ENCODE measurements at regions not wholly inside any gene's neighbourhood (a gene's known extent, or its start where the extent isn't known, plus 50 kb on each side); places are given as distances from the start of the nearest gene placed in this dataset.

DNA sequence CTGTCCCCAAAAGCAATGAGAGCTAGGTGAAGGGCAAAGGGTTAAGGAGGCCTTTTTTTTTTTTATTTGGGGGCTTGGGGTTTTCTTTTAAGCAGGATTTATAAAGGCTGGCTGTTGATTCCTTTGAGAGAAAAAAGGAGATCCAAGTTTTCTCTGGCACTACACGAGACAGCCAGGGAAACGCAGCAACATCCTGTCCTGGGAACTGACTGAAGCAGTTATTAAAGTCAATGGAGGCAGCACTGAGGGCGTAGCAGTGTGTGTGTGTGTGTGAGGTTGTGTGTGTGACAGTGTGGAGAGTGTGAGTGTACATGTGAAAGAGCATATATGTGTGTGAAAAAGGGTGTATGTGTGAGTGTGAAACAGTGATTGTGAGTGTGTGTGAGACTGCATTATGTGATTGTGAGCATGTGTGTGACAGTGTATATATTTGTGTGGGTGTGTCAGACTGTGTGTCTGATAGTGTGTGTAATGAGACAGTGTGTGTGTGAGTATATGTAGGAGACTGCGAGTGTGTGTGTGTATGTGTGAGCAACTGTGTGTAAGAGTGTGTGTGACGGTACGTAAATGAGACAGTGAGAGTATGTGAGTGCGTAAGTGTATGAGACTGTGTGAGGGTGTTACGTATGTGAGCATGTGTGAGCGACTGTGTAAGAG is 65.9 kb upstream of the TIAM1 start:
- no peak for DNase-seq (ENCODE audit: low spot score)

DNA sequence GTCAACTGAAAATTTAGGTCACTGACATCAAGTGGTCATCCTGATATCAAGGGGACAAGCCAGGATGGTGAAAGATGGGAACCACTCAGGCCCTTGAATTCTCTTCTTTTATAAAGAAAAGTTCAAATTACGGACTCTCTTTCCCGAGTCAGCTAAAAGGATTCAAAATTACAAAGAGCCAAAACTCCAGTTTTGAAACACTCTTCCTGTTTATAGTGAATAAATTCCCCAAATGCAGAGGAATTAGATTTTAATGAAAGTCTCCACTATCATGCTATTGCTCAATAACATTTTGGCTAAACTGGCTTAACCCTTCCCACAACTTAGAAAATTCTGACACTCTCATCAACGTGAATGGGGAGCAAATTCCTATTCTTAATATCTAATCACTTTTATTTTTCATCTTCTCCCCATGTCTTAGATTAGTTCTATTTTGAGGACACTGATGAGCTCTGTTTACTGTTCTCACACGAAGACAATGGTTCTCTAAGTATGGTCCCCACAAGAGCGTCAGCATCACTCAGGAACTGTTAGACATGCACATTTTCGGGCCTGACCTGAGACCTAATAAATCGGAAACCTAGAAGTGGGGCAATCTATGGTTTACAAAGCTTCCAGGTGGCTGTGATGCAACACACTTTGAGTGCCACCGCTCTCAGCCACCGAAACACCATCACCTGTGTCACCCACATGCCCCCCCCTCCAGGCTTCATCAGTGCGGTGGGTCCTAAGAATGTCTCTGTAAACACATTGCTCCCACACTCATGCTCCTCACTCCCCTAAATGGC is 64.4 kb upstream of the TIAM1 start:
- DNase-seq (ENCODE audit: low spot score), result no peak

DNA sequence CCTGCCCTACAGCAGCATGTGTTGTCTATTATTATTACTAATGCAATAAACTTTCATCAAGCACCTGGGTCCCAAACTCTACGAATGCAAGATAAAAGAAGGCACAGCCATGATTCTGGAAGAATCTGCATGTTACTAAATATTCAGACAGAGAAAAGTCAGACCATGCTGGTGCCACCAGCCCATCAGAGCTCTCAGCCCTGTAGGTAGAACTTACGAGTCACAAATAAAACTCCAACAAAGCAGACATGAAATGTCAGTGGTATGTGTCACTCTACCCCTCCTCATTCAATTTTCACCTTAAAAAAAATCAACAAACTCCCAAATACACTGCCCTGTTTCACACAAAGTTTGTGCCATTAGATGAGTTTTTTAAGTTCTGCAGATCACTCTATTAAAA is 62.4 kb upstream of the TIAM1 start:
- DNase-seq (ENCODE audit: low spot score), result no peak

DNA sequence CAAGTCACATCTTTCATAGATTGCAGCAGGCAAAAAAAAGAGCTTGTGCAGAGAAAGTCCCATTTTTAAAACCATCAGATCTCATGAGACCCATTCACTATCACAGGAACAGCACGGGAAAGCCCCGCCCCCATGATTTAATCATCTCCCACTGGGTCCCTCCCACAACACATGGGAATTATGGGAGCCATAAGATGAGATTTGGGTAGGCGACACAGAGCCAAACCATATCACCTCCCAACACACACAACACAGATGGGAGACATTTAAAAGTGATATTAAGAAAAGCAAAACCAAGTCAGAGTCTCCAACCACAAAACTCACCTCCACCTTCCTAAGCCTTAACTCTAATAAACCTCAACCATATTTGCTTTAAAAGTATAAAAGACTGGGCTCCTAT is 61.5 kb upstream of the TIAM1 start:
- DNase-seq (ENCODE audit: low spot score), result no peak

DNA sequence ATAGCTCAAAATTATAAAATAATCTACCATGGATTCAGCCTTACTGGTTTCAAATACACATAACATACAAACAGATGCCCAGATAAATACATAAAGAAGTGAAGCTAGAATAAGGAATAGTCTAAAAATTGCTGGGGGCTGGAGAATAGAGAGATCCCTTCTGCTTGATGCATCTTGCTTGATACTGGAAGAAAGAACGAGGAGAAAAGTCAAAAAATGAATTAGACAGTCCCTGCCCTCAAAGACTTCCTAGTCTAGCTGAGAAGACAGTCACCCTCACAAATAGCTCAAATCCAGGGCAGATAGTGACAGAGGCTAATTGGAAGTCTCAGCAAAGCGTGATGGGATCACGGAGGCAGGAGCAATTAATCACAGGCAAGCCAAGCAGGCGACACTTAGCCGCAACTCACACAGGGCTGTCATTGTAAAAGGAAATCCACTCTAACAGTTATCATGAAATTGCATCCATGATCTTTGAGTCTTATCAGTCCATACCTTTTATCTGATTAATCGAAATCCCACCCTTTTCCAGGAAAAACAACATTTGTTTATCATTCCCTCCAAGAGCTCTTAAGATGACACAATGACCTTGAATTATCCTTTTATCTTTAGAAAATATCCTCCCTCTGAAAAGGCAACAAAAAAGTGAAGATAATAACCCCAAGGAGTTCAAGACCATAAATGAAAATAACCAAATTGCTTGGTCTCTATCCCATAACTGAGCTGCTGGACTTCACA is 59.7 kb upstream of the TIAM1 start:
- DNase-seq (ENCODE audit: low spot score), result no peak

DNA sequence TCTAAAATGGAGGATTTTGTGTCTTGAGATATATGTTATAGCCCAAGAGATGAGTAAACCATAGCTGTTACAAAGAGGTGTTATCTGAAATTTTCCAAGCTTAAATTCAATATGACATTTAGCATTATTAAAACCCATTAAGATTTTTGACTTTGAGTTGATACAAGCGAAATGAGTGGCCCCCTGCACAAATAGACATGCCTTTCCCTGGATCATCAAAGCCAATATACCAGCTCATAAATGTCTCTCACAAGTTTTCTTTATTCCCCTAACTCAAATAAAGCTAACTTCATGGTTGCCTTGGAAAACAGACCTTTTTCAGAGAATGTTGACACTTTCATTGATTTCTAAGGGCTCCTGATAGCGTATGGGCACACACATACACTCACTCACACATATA is 55.5 kb upstream of the TIAM1 start:
- DNase-seq (ENCODE audit: low spot score), result no peak

DNA sequence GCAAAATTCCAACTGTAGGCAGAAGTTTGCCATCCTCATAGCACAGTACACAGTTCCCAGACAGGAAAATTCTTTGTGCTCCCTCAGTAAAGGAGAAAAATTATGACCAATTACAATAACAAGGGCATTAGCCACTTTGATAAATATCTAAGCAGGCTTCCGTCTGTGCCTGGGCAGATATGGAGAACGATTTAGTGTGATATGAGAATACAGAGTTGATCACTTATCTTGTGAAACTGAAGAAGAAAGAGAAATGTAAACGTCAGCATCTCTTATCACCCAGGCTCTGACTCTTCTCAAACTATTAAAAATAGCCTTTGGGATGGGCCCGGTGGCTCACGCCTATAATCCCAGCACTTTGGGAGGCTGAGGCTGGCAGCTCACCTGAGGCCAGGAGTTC is 54.5 kb upstream of the TIAM1 start:
- no peak for DNase-seq (ENCODE audit: low spot score)

DNA sequence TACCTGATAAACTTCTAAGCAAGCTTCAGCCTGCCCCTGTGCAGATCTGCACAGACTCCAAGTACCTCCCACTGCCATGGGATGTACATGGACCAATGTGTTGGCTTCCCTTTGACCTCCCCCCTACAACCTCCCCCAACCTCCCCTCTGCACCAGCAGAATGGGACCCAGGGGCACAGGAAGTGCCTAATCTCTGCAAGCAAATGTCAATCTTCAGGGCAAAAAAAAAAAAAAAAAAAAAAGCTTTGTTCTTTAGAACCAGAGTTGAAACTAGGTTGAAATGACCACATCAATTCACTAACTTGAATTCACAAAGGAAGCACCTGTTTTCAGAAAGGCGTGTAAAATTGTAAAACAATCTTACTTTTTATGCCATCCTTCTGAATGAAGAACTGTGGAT is 53.9 kb upstream of the TIAM1 start:
- no peak for DNase-seq (ENCODE audit: low spot score)

DNA sequence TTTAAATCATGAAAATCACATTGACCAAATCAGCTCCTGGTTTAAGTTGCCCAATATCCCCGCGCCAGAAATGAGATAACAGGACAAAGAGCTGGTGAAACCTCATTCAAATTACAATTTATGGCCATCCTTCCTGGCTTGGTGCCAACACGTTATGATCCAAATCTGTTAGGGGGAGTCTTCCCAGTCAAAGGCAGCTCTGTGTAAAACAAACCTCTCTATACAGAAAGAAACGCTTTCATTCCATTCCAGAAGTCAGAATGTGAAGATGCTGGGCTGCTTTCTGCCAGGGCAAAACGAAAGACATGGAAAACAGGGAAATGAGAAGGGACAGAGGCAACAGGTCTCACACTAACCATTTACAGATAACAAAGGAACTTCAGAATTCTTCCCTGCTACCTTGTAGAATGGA is 53.5 kb upstream of the TIAM1 start:
- DNase-seq (ENCODE audit: low spot score), result no peak

DNA sequence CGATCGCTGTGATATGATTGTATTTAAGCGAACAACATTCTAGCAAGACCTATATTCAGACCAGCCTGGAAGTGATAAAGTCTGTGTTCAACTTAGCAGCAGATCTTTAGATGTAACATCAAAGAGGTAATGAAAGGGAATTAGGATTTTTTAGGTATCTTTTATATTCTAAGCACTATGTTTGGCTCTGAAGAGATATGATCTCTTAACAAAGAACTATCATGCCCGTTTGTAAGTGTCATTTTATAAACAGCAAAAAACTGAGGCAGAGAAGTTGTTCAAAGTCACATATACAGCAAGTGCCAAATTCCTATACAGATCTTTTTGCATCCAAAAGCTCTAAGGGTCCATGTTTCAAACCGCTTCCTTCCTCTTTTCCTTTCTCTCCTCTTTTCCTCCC is 53.0 kb upstream of the TIAM1 start:
- DNase-seq (ENCODE audit: low spot score), result no peak

DNA sequence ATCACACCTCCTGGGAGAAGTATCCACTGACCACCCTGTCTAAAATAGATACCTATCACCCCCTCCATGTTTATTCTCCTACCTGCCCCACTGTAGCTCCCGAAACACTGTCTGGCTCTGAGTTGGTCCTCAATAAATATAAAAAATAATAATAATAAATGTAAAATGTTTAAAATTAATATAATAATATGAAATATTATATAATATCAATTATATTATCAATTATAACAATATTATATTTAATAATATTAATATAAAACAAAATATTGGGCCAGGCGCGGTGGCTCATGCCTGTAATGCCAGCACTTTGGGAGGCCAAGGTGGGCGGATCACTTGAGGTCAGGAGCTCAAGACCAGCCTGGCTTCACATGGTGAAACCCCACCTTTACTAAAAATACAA is 52.3 kb upstream of the TIAM1 start:
- no peak for DNase-seq (ENCODE audit: low spot score)

DNA sequence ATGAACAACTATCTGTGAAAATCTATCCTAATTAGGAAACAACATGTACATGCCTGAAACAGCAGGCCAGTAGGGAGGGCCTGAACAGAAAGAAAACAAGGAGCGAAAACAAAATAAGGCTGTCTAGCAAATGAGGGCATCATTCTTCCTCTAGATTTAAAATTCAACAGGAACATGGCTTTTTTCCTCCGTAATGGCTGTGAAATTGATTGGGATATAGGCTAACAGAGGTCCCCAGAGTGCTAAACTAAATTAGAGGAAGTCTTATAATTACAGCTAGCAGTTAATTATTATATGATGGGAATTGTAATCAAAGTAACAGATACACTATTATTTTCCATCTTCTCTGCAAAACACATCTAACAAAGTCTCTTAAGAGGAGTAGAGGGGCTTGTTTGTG is 51.7 kb upstream of the TIAM1 start:
- DNase-seq (ENCODE audit: low spot score), result no peak

DNA sequence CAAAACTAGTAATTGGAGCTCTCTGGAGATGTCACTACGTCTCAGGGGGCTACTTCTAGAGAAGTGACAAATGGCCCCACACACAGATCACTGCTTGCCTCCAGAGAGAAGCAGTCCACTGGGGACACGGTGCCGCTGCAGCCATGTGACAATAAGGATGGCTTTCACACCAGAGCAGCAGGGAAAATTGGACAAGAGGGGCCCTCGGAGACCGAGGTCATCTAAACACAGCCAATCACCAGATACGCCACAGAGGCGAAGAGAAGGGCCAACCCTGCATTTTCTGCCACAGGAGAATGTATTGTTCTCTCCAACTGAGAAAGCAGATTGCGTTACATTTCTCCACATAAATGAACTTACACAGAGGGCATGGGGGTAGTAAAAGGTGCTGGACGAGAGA is 51.2 kb upstream of the TIAM1 start:
- DNase-seq (ENCODE audit: low spot score), result no peak

DNA sequence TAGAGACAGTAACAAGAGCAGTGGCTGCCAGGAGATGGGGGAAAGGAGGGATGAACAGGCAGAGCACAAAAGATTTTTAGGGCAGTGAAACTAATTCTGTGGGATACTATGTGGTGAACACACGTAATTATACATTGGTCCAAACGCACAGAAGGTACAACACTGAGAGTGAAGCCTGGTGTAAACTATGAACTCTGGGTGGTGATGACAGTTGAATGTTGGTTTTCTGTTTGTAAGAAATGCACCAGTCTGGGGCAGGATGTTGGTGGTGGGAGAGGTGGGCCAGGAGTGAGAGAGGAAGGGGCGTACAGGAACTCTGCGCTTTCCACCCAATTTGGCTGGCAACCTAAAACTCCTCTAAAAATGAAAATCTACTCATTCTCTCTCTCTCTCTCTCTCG is 50.2 kb upstream of the TIAM1 start:
- DNase-seq (ENCODE audit: low spot score), result no peak
